HUDEP-2 (cell line): ENCODE measurements at regions not wholly inside any gene's neighbourhood (a gene's known extent, or its start where the extent isn't known, plus 50 kb on each side); places are given as distances from the start of the nearest gene placed in this dataset.

Source experiments
- DNase-seq, 76 experiments: peaks; one replicate each; lab custom pipeline; 2025; ENCODE audit not compliant: unreplicated experiment in 76 of 76; lab: John Stamatoyannopoulos, UW

DNA sequence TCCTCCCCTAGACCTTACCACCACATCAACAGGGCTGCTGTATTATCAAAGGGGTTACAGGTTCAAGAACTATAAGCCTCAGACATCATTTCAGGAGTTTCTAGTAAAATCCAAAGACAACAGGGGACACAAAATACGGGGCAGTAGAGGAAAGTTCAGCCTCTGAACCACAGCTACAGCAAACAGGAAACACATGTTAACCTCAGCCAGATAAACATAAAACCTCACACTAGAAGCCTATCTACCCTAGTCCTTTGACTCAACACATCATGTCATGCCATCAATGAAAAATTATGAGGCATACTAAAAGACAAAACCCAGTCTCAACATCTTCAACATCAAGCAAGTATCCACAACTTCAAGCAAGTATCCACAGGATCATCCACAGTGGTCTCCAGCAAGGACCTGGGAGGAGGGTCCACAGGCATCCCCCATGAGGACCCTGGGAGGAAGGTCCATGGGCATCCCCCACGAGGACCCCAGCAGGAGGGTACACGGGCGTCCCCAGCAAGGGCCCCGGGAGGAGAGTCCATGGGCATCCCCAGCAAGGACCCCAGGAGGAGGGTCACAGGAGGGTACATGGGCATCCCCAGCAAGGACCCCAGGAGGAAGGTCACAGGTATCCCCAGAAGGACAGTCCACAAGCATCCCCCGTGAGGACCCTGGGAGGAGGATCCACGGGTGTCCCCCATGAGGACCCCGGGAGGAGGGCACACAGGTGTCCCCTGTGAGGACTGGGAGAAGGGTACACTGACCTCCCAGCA is 440.0 kb downstream of the MATN1 start:
- DNase-seq = no peak

DNA sequence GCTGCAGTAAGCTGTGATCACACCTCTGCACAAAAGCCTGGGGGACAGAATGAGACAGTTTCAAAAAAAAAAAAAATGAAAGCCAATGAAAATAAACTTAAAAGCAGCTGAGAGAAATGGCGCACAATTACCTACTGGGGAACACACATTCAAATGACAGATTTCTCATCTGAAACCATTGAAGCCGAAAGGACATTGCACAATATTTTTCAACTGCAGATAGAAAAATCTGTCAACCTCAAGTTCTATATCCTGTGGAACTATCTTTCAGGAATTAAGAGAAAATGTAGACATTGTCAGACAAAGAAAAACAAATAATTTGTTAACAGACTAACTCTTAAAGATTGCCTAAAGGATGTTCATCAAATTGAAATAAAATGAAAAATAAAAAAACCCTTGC is 442.8 kb downstream of the MATN1 start:
- no peak for DNase-seq

DNA sequence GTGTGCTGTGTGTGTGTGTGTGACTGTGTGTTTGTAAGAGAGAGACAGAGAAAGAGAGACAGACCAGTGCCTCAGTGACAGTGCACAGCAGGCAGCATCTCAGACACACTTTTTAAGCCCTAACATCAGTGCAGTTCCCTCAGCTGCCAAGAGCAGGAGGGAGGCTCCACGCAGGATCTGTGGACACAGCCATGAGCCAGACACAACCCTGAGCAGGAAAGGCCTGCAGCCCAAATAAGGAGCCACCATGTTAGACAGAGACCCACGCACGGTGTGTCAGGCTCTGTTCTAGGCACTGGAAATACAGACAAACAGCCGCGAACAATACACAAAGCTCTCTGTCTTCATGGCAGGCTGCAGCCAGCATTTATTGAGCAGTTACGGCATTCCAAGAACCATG is 445.5 kb downstream of the MATN1 start:
- no peak for DNase-seq

DNA sequence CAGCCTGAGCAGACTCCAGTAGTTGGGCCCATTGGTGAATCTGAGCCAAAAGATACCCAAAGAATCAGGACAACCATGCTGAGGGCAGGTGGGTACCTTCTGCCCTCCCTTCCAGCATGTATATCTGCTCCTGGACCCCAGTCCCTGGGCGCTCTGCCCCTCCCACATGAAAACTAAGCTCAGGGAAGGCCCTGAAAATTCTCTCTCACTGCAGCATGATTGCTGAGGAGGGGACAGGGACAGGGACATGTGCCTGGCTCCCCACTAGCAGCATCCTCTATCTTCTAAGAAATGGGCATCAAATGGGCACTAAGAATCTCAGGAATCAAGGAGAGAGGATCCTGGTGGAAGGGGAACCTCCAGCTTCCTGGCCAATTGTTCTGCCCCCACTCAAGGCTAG is 446.0 kb downstream of the MATN1 start:
- no peak for DNase-seq

DNA sequence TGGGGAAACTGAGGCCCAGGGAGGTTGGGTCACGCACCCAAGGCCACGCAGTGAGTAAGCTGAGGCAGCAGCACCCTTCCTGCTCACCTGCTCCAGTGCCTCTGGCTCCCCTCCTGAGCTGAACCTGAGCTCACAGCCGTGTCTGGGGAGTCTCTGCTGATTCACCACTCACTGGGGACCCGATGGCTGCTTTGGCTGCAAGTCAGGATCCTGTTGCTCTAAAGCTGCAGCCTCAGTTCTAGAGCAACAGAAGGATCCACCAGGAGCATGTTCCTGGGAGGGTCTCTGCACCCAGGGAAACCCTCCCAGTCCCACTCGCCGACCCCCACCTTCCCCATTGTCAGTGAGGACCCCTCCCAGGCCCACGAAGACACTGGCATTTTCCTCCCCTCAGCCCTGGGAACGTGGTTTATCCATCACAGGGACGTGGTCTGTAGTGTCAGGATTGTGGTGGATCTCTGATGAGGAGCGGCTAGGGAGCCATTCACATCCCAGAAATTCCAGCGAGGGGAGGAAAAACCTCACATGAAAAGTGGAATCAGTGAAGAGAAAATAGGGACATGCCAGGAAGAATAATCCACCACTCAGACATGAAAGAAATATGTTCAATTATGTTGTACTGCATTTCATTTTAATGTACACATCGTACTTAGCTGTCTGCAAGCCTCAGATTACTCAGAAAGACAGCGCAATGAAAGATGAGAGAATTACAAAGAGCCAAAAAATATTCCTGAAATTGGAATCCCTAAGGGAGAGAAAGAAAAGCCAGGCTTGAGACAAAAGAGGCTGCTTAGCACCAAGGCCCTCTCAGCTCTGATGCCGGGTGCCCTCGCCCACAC is 447.2 kb downstream of the MATN1 start:
- DNase-seq = no peak

DNA sequence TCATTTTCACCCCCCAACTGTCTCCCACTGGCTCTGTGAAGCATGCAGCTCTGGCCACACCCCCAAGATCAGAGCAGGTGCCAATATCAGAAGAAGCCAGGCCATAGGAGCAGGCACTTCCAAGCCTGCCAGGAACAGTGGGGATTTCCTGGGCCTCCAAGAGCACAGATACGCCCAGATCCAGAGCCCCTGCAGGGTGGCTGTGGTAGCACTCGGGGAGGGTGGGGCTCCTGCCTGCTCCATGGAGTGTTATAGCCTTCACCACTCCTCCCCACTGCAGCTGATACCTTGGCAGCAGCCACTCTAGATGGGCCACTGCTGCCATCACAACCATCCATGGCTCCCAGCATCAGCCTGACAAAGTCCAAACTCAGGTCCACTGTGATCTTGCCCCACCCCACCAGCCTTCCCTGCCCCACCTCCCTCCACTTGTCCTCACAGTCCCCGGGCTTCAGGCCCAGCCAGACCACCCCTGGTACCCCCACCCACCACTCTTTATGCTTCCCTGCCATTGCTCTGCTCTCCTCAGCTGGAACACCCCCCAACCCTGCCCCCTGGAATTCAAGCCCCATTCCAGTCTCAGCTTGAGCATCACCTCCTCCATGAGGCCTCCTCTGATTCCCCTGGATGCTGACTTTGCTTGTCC is 448.3 kb downstream of the MATN1 start:
- DNase-seq = no peak

DNA sequence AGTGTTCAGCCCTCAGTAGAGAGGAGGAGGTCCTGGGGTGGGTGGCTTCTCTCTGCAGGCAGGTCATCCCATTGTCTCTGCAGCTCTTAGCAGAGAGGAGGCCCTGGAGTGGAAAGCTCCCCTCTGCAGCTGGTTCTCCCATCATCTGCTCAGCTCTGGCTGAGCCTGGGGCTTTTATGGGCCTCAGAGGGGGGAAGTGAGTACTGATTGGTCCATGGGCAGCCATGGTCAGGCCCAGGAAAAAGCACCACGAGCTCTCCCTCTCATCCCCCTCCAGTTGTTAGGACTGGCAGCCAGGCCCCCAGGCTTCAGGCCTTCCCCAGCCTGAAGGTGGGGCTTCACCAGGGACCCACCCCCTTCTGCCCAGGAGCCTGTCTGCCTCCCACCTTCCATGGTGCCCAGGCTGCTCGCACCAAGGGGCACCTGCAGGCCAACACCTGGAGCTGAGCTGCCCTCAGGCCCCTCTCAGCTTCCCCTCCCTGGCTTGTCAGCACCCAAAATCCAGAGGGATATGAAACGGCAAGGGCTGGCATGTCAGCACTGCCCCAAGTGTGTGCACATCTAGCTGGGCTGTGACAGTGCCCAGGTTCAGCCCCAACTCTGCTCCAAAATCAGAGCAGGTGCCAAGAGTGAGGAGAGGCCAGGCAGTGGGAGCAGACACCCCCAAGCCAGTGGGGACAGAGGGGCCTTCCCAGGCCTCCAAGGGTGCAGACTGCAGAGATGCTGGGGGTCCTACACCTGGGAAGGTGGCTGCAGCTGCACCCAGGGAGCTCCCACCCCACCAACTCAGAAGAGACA is 449.0 kb downstream of the MATN1 start:
- no peak for DNase-seq

DNA sequence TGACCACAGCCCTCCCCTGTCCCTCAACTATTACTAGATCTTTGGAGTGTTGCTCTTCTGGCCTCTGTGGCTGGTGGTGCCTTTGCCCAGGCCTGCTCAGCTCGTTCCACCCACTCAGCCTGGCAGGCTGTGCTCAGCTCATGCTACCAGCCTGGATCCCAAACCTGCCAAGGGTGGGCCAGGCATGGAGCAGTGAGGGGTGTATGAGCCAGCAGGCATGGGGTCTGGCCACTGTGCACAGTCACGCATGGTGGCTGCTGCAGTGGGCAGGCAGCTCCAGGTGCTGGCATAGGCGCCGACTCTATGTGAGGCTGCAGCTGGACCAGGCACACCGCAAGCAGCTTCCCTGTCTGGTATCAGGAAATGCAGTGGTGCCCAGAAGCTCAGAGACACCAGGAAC is 449.9 kb downstream of the MATN1 start:
- DNase-seq = no peak

DNA sequence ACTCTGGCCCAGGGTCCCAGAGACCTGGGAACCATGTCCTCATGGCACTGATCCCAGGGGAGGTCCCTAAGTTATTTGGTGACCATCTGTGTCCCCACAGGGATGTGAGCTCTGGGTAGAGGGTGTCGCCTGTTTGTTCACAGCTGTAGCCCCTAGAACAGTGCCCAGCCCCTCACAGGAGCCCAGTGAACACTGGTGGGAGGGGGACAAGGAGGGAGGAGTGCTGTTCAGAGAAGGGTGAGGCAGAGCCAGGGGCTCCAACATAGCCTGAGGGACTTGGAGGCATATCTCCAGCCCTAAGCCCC is 450.4 kb downstream of the MATN1 start:
- DNase-seq = no peak

DNA sequence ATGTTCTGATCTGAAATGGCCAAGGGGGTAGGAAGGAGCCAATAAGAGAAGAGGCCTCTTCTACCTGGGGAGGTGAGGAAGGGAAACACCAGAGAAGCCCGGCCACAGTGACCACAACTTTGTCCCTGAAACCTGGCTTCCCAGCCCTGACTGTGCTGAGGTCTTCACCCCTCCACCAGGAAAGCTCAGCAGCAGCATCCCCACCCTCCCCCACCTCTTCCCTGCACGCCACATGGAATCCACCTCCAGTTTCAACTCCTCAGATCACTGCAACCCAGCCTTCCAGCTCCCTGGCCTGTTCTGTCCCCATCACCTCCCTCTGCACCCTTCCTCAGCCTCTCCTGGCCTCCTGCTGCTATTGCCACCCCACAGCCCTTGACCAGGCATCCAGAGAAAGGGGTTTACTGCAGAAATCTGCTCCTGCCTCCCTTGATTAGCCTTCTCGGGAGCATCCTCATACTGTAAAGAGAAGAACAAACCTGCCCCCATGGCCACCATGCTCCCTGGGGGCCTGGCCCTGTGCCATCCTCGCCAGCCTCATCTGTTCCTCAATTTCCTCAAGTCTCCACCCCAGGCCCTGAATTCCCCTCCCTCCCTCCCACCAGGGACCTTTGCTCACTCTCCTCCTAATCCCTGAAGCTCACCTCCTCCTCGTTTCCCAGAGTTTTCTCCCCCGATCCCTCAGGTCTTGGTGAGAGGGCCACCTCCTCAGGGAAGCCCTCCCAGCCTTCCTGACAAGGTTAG is 450.9 kb downstream of the MATN1 start:
- no peak for DNase-seq

DNA sequence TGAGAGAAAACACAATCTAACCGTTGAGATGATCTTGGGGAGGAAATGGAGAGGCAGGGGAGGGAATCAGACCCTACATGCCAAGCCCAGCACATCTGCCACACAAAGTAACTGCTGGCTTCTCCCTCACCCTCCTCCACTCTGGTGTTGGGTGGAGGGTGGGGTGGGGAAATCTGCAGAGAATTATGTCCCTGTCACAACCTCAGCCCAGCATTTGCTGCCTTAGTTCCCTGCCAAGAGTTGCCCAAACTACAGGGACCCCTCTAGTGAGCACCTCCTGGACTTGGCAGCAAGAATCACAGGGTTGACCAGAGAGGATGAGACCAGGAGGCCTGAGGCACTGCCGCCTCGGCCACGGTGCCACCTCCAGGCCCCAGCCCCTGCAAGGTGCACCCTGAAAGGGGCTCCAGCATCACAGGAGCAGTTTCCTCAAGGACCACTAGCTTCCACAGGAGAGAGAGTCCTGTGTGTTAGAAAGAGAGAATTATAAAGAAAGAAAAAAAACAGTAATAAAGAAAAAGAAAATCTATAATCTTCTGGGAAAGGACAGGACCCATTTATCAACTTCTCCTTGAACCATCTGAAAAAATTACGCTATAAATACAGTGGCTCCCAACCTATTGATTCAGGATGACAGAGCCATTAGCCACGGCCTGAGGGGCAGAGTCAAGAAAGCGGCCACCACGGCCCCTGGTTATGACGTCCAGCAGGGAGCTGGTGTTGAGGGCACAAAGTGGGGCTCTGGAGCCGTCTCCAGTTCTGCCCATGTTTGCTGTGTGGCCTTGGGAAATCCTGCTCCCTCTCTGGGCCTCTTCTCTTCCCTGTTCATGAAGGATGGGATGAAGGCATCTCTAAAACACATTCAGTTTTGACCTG is 451.7 kb downstream of the MATN1 start:
- no peak for DNase-seq

DNA sequence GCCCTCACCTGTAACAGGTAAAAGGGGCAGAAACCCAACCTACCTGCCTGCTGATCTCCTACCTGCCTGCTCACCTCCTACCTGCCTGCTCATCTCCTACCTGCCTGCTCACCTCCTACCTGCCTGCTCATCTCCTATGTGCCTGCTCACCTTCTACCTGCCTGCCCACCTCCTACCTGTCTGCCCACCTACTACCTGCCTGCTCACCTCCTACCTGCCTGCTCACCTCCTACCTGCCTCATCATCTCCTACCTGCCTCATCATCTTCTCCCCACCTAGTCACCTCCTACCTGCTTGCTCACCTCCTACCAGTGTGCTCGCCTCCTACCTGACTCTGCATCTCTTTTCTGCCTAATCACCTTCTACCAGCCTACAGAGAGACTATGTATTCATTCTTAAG is 452.9 kb downstream of the MATN1 start:
- DNase-seq = no peak

DNA sequence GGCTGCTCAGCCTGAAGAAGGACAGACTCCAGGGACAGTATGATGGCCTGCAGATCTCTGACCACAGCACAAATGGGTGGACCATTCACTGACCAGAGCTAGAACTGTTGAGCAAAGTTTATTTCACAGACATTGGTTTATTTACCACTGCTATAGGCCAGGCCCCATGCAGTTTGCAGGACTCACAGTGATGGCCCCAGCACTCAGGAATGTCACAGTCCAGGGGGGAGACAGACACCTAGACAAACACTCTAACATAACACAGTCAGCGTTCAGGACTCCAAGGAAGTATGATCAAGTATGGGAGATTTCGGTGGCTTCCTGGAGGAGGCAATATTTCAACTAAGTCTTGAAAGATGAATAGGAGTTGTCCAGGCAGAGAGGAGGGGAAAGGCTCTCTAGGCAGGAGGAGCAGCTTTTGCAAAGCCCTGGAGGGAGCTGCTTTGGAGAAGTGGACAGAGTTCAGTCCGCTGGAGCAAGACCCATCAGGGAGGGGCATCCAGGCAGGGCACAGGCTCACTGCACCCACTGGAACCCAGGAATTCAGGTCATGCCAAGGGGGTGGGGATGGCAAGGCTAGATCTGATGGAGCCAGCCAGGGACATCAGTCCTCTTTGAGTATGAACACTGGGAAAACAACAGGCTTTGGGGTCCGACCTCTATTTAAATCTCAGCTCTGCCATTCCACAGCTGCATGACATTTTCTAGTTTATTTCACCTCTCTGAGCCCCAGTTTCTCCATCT is 454.3 kb downstream of the MATN1 start:
- no peak for DNase-seq

DNA sequence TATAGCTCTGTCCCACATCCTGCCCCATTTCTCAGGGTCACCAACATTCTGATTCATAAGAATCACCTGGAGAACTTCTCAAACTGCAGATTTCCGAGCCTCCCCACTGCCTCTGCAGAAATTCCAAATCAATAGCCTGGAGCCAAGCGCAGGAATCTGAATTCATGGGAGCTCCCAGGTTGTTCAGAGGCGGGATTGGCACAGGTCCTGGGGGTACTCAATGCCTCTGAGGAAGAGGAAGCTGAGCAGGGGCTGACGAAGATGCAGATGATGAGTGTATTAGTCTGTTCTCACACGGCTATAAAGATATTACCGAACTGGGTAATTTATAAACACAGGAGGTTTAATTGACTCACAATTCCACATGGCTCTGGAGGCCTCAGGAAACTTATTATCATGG is 455.5 kb downstream of the MATN1 start:
- no peak for DNase-seq

DNA sequence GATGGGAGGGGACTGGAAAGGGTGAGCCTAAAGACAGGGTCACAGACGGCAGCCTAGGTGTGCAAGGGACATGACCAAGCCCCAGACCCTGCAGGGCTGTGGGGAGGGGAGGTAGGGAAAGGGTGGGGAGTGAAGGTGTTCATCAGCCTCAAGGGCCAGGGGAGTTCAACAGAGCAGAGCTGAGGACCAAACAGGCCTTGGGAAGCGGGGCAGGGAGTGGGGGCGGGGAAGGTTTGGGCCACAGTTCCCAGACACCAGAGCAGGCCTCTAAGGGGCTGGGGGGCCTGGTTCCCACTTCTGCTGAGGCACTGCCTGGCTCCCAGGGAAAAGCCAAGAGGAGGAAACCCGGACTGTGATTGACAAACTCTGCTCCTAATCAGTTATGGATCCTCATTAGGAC is 456.3 kb downstream of the MATN1 start:
- no peak for DNase-seq

DNA sequence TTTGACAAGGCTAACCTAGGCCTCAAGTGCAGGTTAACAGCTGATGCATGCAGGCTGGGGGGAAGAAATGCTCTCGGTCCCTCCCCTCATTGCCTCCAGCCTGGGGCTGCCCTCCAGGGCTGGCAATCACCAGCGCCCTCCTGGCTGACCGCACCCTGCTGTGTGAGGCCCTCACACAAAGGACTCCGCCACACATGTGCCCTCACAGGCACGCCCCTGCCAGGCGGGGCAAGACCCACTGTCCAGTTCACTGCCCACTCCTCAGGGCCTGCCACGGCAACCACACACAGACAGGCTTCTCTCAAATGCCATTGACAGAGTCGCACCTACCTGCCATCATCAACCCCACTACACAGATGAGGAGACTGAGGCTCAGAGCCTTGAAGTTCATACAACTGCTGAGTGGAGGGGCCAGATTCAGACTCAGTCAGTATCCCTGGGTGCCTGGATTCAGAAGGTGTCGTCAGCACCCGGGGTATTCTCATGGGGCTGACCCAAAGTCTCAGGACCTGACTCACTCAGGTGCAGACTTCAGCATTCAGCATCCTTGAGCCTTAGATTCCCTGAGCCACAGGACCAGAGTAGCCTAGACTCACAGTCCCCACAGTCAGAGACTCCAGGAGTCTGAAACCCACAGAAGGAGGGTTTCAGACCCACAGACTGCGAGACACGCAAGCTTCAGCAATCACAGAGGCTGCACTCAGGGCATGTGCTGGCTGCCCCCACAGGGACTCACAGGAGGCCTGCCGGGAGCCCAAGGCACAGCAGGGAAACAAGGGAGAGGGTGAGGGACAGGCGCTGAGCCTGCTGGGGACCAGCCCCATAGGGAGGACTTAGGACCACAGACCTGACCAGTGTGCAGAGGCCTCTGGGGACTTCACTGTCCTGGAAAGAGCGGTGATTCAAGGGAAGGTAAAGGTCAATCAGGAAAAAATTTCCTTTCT is 458.0 kb downstream of the MATN1 start:
- peak in 1 of 76 experiments; percentile 21 for DNase-seq

DNA sequence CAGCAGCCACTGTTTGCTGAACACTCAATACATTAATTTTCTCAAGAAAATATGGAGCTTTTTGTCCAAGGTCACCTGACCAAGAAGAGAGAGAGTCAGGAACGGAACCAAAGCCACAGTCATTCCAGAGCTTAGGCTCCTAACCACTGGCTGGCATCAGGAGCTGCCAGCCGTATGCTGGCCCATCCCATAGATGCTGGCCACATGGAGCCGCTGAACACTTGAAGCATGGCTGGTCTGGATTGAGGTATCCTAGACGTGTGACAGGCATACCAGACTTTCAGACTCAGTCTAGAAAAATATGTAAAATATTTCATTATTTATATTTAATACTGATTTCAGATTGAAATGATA is 458.7 kb downstream of the MATN1 start:
- DNase-seq = no peak
